ENCODE measurements at regions not wholly inside any gene's neighbourhood (a gene's known extent, or its start where the extent isn't known, plus 50 kb on each side); places are given as distances from the start of the nearest gene placed in this dataset.

GRCh38 chr3:139772539-139773500 is 95.0 kb upstream of the NMNAT3 start:
- no peaks in the 10 kb centered on the region for H3K27me3 ChIP-seq (ENCODE audit: insufficient read depth, poor library complexity, severe bottlenecking)
- no peak overlapping the region for H3K4me3 ChIP-seq (replicated peaks; ENCODE audit: insufficient read depth, low read length)
- no peak overlapping the region for H3K27ac ChIP-seq (replicated peaks)

GRCh38 chr3:139771331-139771730 is 93.6 kb upstream of the NMNAT3 start:
- TF ChIP-seq POLR2AphosphoS5 (IDR thresholded peaks at IDR 0.05; ENCODE audit: low read depth) (no peak), REST (IDR thresholded peaks at IDR 0.05; ENCODE audit: insufficient replicate concordance, low read depth) (no peak), GABPA (IDR thresholded peaks at IDR 0.05; ENCODE audit: low read depth) (no peak), SPI1 (IDR thresholded peaks at IDR 0.05; ENCODE audit: borderline replicate concordance, low read depth) (no peak), CTCF (IDR thresholded peaks at IDR 0.05; ENCODE audit: insufficient read depth, low read length) (no peak)
- Histone ChIP-seq H3K27me3 (ENCODE audit: insufficient read depth, poor library complexity, severe bottlenecking) (no peaks in the 10 kb centered on the region), H3K4me3 (replicated peaks; ENCODE audit: insufficient read depth, low read length) (no peak overlapping the region), H3K27ac (replicated peaks) (no peak overlapping the region)
- no peak for DNase-seq (ENCODE audit: low read depth in 1 of 2, low spot score in 1 of 2)

More at GRCh38 chr3:139772539-139773500, 95.0 kb upstream of the NMNAT3 start:
- no peak for DNase-seq (ENCODE audit: low read depth in 1 of 2, low spot score in 1 of 2)
- TF ChIP-seq GABPA (IDR thresholded peaks at IDR 0.05; ENCODE audit: low read depth) (no peak), CTCF (IDR thresholded peaks at IDR 0.05; ENCODE audit: insufficient read depth, low read length) (no peak), REST (IDR thresholded peaks at IDR 0.05; ENCODE audit: insufficient replicate concordance, low read depth) (no peak), POLR2AphosphoS5 (IDR thresholded peaks at IDR 0.05; ENCODE audit: low read depth) (no peak), SPI1 (IDR thresholded peaks at IDR 0.05; ENCODE audit: borderline replicate concordance, low read depth) (no peak)

GRCh38 chr3:139770577-139770976 is 92.8 kb upstream of the NMNAT3 start:
- DNase-seq (ENCODE audit: low read depth in 1 of 2, low spot score in 1 of 2) = no peak
- H3K27me3 ChIP-seq (ENCODE audit: insufficient read depth, poor library complexity, severe bottlenecking) = no peaks in the 10 kb centered on the region

More at GRCh38 chr3:139770577-139770976, 92.8 kb upstream of the NMNAT3 start:
- Histone ChIP-seq H3K27ac (replicated peaks) (no peak overlapping the region), H3K4me3 (replicated peaks; ENCODE audit: insufficient read depth, low read length) (no peak overlapping the region)
- TF ChIP-seq SPI1 (IDR thresholded peaks at IDR 0.05; ENCODE audit: borderline replicate concordance, low read depth) (no peak), POLR2AphosphoS5 (IDR thresholded peaks at IDR 0.05; ENCODE audit: low read depth) (no peak), REST (IDR thresholded peaks at IDR 0.05; ENCODE audit: insufficient replicate concordance, low read depth) (no peak), GABPA (IDR thresholded peaks at IDR 0.05; ENCODE audit: low read depth) (no peak), CTCF (IDR thresholded peaks at IDR 0.05; ENCODE audit: insufficient read depth, low read length) (no peak)

Measured in HL-60 (cell line).